H1 (cell line): ENCODE measurements at regions not wholly inside any gene's neighbourhood (a gene's known extent, or its start where the extent isn't known, plus 50 kb on each side); places are given as distances from the start of the nearest gene placed in this dataset.

Experiments used
- CTCF ChIA-PET: fragments of 300-600 bp; sonication (Branson Sonifier 250); formaldehyde crosslinking; loops from one replicate; lab custom pipeline; 2021; ENCODE audit not compliant: partially characterized antibody; lab: Charles Lee
- POLR2A ChIA-PET: fragments of 300-600 bp; sonication (Branson Sonifier 250); formaldehyde crosslinking; loops from one replicate; lab custom pipeline; 2021; ENCODE audit warnings: inconsistent platforms; ENCODE audit not compliant: partially characterized antibody; lab: Charles Lee
- DNase-seq, 2 experiments: peaks; one replicate each; pipeline versions ENCODE4 v3.0.0 to v3.0.0-alpha.2; 2010 to 2022; ENCODE audit warnings: low spot score in 2 of 2, low read depth in 1 of 2, mixed read lengths in 1 of 2
- FAIRE-seq: peaks from 2 replicates; lab custom pipeline; 2011; peaks lifted over from hg19 to GRCh38; lab: Jason Lieb, UNC
- H2AFZ ChIP-seq: 2 replicates; pipeline ENCODE4 v1.8.1; 2012; ENCODE audit warnings: low read length, inconsistent platforms
- H2AK5ac ChIP-seq: 2 replicates; pipeline ENCODE4 v1.6.1; 2013; ENCODE audit warnings: low read depth, low read length
- H2BK120ac ChIP-seq: replicated peaks from 2 replicates; pipeline ENCODE3; 2013; ENCODE audit warnings: low read depth, low read length, inconsistent platforms
- H2BK12ac ChIP-seq: 2 replicates; pipeline ENCODE4 v1.6.1; 2013; ENCODE audit warnings: low read depth, low read length
- H2BK15ac ChIP-seq: 2 replicates; pipeline ENCODE4 v1.6.1; 2013; ENCODE audit warnings: low read length
- H2BK20ac ChIP-seq: 2 replicates; pipeline ENCODE4 v1.6.1; 2013; ENCODE audit warnings: low read length
- H2BK5ac ChIP-seq: 2 replicates; pipeline ENCODE4 v1.6.1; 2013; ENCODE audit warnings: low read depth, low read length
- H3K14ac ChIP-seq: 2 replicates; pipeline ENCODE4 v1.6.1; 2013; ENCODE audit warnings: inconsistent platforms; ENCODE audit not compliant: insufficient read length
- H3K18ac ChIP-seq: 2 replicates; pipeline ENCODE4 v1.6.1; 2013; ENCODE audit warnings: low read length; ENCODE audit errors: extremely low read depth
- H3K23ac ChIP-seq: 2 replicates; pipeline ENCODE4 v1.6.1; 2013; ENCODE audit warnings: inconsistent platforms; ENCODE audit not compliant: insufficient read length
- H3K23me2 ChIP-seq: 2 replicates; pipeline ENCODE4 v1.6.1; 2013; ENCODE audit warnings: low read depth, low read length
- H3K27ac ChIP-seq: 2 replicates; pipeline ENCODE4 v1.6.1; 2011; ENCODE audit warnings: low read depth, low read length, inconsistent platforms
- H3K27me3 ChIP-seq, 4 experiments: replicated peaks in 1 of 4; 1 replicate in 1 of 4; 2 replicates in 3 of 4; pipeline versions ENCODE4 v1.6.1 to v1.8.1; 2011 to 2013; ENCODE audit warnings: low read length in 3 of 4, mild to moderate bottlenecking in 3 of 4, inconsistent platforms in 2 of 4, mixed read lengths in 2 of 4, moderate library complexity in 1 of 4; ENCODE audit not compliant: control insufficient read depth in 3 of 4, insufficient read depth in 3 of 4; ENCODE audit errors: extremely low read depth in 1 of 4
- H3K36me3 ChIP-seq, 4 experiments: 2 replicates each; pipeline versions ENCODE4 v1.6.1 to v1.8.1; 2011 to 2013; ENCODE audit warnings: mild to moderate bottlenecking in 4 of 4, low read length in 3 of 4, moderate library complexity in 2 of 4, control low read depth in 1 of 4, inconsistent platforms in 1 of 4; ENCODE audit not compliant: insufficient read depth in 4 of 4, control insufficient read depth in 2 of 4
- H3K4ac ChIP-seq: replicated peaks from 2 replicates; pipeline ENCODE3; 2013; ENCODE audit warnings: low read length, low read depth, mixed read lengths, inconsistent platforms; ENCODE audit not compliant: insufficient read length
- H3K4me1 ChIP-seq, 4 experiments: replicated peaks in 1 of 4; 1 replicate in 1 of 4; 2 replicates in 3 of 4; pipeline versions ENCODE4 v1.6.1 to v1.8.1; 2011 to 2013; ENCODE audit warnings: low read length in 3 of 4, inconsistent platforms in 2 of 4, mixed read lengths in 1 of 4; ENCODE audit not compliant: insufficient read depth in 4 of 4, control insufficient read depth in 3 of 4
- H3K4me2 ChIP-seq, 2 experiments: 2 replicates each; pipeline versions ENCODE4 v1.6.1 to v1.8.1; 2011 to 2013; ENCODE audit warnings: low read depth in 2 of 2, low read length in 2 of 2, control low read depth in 1 of 2, inconsistent platforms in 1 of 2, mild to moderate bottlenecking in 1 of 2; ENCODE audit not compliant: insufficient read depth in 1 of 2
- H3K4me3 ChIP-seq, 4 experiments: fragments of 200-600, 300-600 bp in 1 of 4; sonication (generic), shearing (Covaris generic), sonication (Bioruptor Twin) in 1 of 4; 2 replicates each; pipeline versions ENCODE4 v1.5.1 to v1.8.1; 2011 to 2016; ENCODE audit warnings: low read length in 4 of 4, low read depth in 3 of 4, control low read depth in 2 of 4, inconsistent platforms in 2 of 4, mild to moderate bottlenecking in 2 of 4, mixed read lengths in 1 of 4, moderate library complexity in 1 of 4; ENCODE audit not compliant: insufficient read depth in 2 of 4; ENCODE audit errors: extremely low read depth in 1 of 4
- H3K56ac ChIP-seq: replicated peaks from 2 replicates; pipeline ENCODE3; 2013; ENCODE audit warnings: low read depth, mild to moderate bottlenecking, mixed read lengths, low read length, inconsistent platforms; ENCODE audit not compliant: insufficient read length
- H3K79me1 ChIP-seq: 2 replicates; pipeline ENCODE4 v1.6.1; 2013; ENCODE audit warnings: low read depth, low read length, control low read depth
- H3K79me2 ChIP-seq, 2 experiments: 2 replicates each; pipeline versions ENCODE4 v1.6.1 to v1.8.1; 2012 to 2013; ENCODE audit warnings: low read length in 2 of 2, mild to moderate bottlenecking in 2 of 2, inconsistent platforms in 1 of 2; ENCODE audit not compliant: insufficient read depth in 2 of 2, control insufficient read depth in 1 of 2
- H3K9ac ChIP-seq, 4 experiments: replicated peaks in 1 of 4; 1 replicate in 1 of 4; 2 replicates in 3 of 4; pipeline versions ENCODE4 v1.6.1 to v1.8.1; 2011 to 2013; ENCODE audit warnings: low read depth in 3 of 4, low read length in 3 of 4, control low read depth in 2 of 4, mild to moderate bottlenecking in 2 of 4, moderate library complexity in 2 of 4, inconsistent platforms in 1 of 4; ENCODE audit errors: extremely low read depth in 1 of 4
- H3K9me3 ChIP-seq, 2 experiments: 2 replicates each; pipeline versions ENCODE4 v1.6.1 to v1.8.1; 2012 to 2013; ENCODE audit warnings: mild to moderate bottlenecking in 2 of 2, moderate library complexity in 2 of 2, control low read depth in 1 of 2, inconsistent platforms in 1 of 2, low read depth in 1 of 2, low read length in 1 of 2, mixed read lengths in 1 of 2; ENCODE audit not compliant: insufficient read depth in 2 of 2
- H4K20me1 ChIP-seq, 2 experiments: replicated peaks in 1 of 2; 2 replicates each; pipeline versions ENCODE3 to v1.8.1; 2011 to 2013; ENCODE audit warnings: inconsistent platforms in 2 of 2, low read length in 2 of 2, mild to moderate bottlenecking in 1 of 2; ENCODE audit not compliant: insufficient read depth in 2 of 2, control insufficient read depth in 1 of 2
- H4K5ac ChIP-seq: 2 replicates; pipeline ENCODE4 v1.6.1; 2013; ENCODE audit warnings: low read length, low read depth, mixed read lengths, inconsistent platforms; ENCODE audit not compliant: insufficient read length
- H4K8ac ChIP-seq: 2 replicates; pipeline ENCODE4 v1.8.0; 2013; ENCODE audit warnings: mild to moderate bottlenecking, moderate library complexity, low read length, inconsistent platforms; ENCODE audit not compliant: insufficient read depth; ENCODE audit errors: extremely low read depth
- H4K91ac ChIP-seq: replicated peaks from 2 replicates; pipeline ENCODE3; 2013; ENCODE audit warnings: low read length, mixed read lengths, inconsistent platforms; ENCODE audit not compliant: insufficient read length
- CBX5 ChIP-seq: fragments of 300-800, 300-1000 bp; sonication (generic); IDR thresholded peaks from 2 replicates; pipeline ENCODE4 v1.7.1; 2016; ENCODE audit warnings: antibody characterized with exemption, low read length, low read depth
- CEBPB ChIP-seq: IDR thresholded peaks from 2 replicates; pipeline ENCODE4 v1.6.1; 2012; ENCODE audit warnings: low read depth, low read length
- CHD2 ChIP-seq: IDR thresholded peaks from 2 replicates; pipeline ENCODE4 v1.6.1; 2012; ENCODE audit warnings: low read length, improper control_type of control experiment
- EP300 ChIP-seq, 2 experiments: IDR thresholded peaks; 1 replicate in 1 of 2; 2 replicates in 1 of 2; pipeline ENCODE4 v1.6.1; 2011 to 2012; ENCODE audit warnings: low read depth in 2 of 2, low read length in 2 of 2, mild to moderate bottlenecking in 2 of 2, borderline replicate concordance in 1 of 2, inconsistent platforms in 1 of 2, moderate library complexity in 1 of 2
- EZH2 ChIP-seq: fragments of 200-600 bp; sonication (generic); IDR thresholded peaks from 2 replicates; pipeline ENCODE4 v1.7.1; 2012; ENCODE audit warnings: low read depth, mild to moderate bottlenecking, moderate library complexity, low read length, inconsistent platforms; ENCODE audit not compliant: severe bottlenecking
- GTF2F1 ChIP-seq: IDR thresholded peaks from 2 replicates; pipeline ENCODE4 v1.6.1; 2012; ENCODE audit warnings: low read depth, low read length, improper control_type of control experiment, borderline replicate concordance
- POLR2AphosphoS5 ChIP-seq: IDR thresholded peaks from 2 replicates; pipeline ENCODE4 v1.6.1; 2011; ENCODE audit warnings: low read depth, low read length
- POU5F1 ChIP-seq: IDR thresholded peaks from 2 replicates; pipeline ENCODE4 v1.6.1; 2011; ENCODE audit warnings: low read depth, mild to moderate bottlenecking, low read length, moderate library complexity
- SIN3A ChIP-seq, 2 experiments: IDR thresholded peaks in 1 of 2; conservative IDR thresholded peaks in 1 of 2; 2 replicates each; pipeline ENCODE4 v1.6.1; 2011 to 2012; ENCODE audit warnings: low read length in 2 of 2, improper control_type of control experiment in 1 of 2, low read depth in 1 of 2, mild to moderate bottlenecking in 1 of 2
- SP1 ChIP-seq: IDR thresholded peaks from 2 replicates; pipeline ENCODE4 v1.6.1; 2011; ENCODE audit warnings: low read depth, low read length
- SP2 ChIP-seq: IDR thresholded peaks from 2 replicates; pipeline ENCODE4 v1.6.1; 2012; ENCODE audit warnings: mild to moderate bottlenecking, low read length, inconsistent platforms
- WGBS, 2 experiments: shearing (Covaris generic) in 1 of 2; methylation state at CpG; one replicate each; pipeline versions ENCODE4 v1.1.6 to v1.1.7; 2013 to 2015; ENCODE audit warnings: low lambda C conversion rate in 2 of 2, mixed read lengths in 2 of 2, inconsistent platforms in 1 of 2, low coverage in 1 of 2, missing lambda C conversion rate in 1 of 2; ENCODE audit not compliant: insufficient replicate concordance in 2 of 2, insufficient coverage in 1 of 2, insufficient read length in 1 of 2; ENCODE audit errors: extremely low coverage in 1 of 2, missing lambda C conversion rate in 1 of 2; 5-methylcytosine and 5-hydroxymethylcytosine counted together

DNA sequence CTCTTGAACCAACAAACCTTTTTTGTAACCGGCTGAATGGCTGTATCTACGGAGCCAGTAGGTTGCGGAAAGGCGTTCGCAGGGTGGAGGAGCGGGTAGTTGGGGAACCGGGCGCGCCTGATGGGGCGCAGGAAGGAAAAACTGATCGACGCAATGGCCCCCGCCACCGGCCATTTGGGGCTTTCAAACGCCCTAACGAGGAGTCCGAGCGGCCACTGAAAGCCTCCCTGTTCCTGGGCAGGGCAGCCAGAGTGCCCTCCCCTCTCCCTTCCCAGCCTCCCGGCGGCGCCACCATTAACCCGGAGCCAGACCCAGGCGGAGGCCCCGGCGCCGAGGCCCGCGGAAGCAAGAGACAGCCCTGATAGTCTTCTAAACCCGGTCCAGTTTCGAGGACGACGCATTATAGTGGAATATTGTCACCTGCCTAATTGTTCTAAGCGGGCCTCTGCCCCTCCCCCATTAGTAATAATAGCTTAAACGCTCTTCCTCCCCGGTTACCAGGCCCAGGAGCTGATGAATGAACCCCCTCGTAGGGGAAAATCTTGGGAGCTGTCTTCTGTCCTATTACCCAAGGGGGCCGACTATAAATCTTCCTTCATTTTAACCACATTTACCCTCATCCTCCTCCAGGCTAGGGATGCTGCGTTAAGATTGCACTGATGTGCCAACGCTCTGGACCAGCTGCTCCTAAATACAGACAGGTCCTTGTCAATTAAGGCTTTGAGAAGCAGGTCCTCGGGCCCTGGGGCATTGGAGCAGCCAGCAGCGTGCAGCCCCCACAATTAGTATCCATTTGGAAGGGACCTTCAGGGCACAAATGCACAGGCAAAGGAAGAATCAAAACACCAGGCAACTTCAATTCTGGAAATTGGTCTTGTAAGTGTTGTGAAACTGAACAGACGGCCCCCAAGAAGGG, 61.6 kb upstream of the TMEM33 start:
- no peaks in the 10 kb centered on the region for H3K79me2 ChIP-seq
- H2BK15ac ChIP-seq = no peak overlapping the region
- H3K27ac ChIP-seq = no peak overlapping the region
- POLR2A ChIA-PET = interaction anchor here (1.0 to 2.1 kb wide), 3 partner anchors 8 to 122 kb away, joined by 3 to 5 read pairs (median 4); no protein-coding TSS in a partner anchor
- WGBS, 2 experiments = 5% methylated on average over 42 of the region's 42 CpGs; no CpG with 5 or more reads in 1 of the 2 experiments
- no peak overlapping the region for H2BK120ac ChIP-seq
- H3K4me3 ChIP-seq = peak overlapping the region; percentile 19 to 51 (median 34); a peak in 5 of 8 replicates
- no peak overlapping the region for H4K5ac ChIP-seq
- no peak for FAIRE-seq
- H2AK5ac ChIP-seq = no peak overlapping the region
- H3K4me1 ChIP-seq = peaks cover 0 to 8% (median 5%) of the 10 kb centered on the region in 4 experiments; a peak in 5 of 7 replicates
- no peak overlapping the region for H3K9ac ChIP-seq
- H4K20me1 ChIP-seq = peaks cover 10 to 25% of the 10 kb centered on the region in 2 experiments
- H3K23me2 ChIP-seq = no peaks in the 10 kb centered on the region; the same call in 1 of the 2 replicates
- no peak overlapping the region for H3K18ac ChIP-seq
- H4K91ac ChIP-seq = no peak overlapping the region
- no peak overlapping the region for H3K14ac ChIP-seq
- CTCF ChIA-PET = interaction anchor here (0.5 to 2.4 kb wide), 11 partner anchors 8 to 651 kb away, joined by 3 to 11 read pairs (median 4); no protein-coding TSS in a partner anchor
- H3K36me3 ChIP-seq = no peaks in the 10 kb centered on the region; a peak in 1 of 8 replicates
- no peaks in the 10 kb centered on the region for H3K9me3 ChIP-seq
- peak in 1 of 2 experiments; percentile 77 for DNase-seq
- 0 out of 2 replicates have a peak overlapping the region, but pooled peaks have one; percentile 35 for H4K8ac ChIP-seq
- no peak overlapping the region for H3K56ac ChIP-seq
- peaks cover 72 to 98% (median 89%) of the 10 kb centered on the region in 4 experiments for H3K27me3 ChIP-seq
- H2BK5ac ChIP-seq = no peak overlapping the region
- no peak overlapping the region for H2BK20ac ChIP-seq
- no peaks in the 10 kb centered on the region for H3K79me1 ChIP-seq
- no peak overlapping the region for H2BK12ac ChIP-seq
- H3K23ac ChIP-seq = no peak overlapping the region
- peak overlapping the region; percentile 60 to 76 for H3K4me2 ChIP-seq
- no peak overlapping the region for H2AFZ ChIP-seq
- no peak overlapping the region for H3K4ac ChIP-seq
- TF ChIP-seq SP2 (no peak), SP1 (no peak), EZH2 (peak; percentile 93), CEBPB (no peak), POLR2AphosphoS5 (no peak), CBX5 (no peak), SIN3A (conservative IDR thresholded peaks at IDR 0.05 in 1 of 2, IDR thresholded peaks at IDR 0.05 in 1 of 2; ENCODE audit: low read depth in 1 of 2, low read length in 2 of 2) (no peak), POU5F1 (no peak), EP300 (IDR thresholded peaks at IDR 0.05; ENCODE audit: borderline replicate concordance in 1 of 2, low read depth in 2 of 2, low read length in 2 of 2) (no peak), GTF2F1 (no peak), CHD2 (no peak)
